PC-9 (cell line): ENCODE measurements at regions not wholly inside any gene's neighbourhood (a gene's known extent, or its start where the extent isn't known, plus 50 kb on each side); places are given as distances from the start of the nearest gene placed in this dataset.

Experiments used
- CTCF ChIP-seq: fragments of 200-600 bp; sonication (generic); conservative IDR thresholded peaks from 2 replicates; pipeline ENCODE4 v1.6.1; 2017; ENCODE audit warnings: mixed run types, antibody characterized with exemption, mild to moderate bottlenecking, moderate library complexity
- EZH2 ChIP-seq: fragments of 200-600 bp; sonication (generic); IDR thresholded peaks from 2 replicates; pipeline ENCODE4 v1.8.0; 2017; ENCODE audit warnings: antibody characterized with exemption, low read depth

- no peak for TF ChIP-seq CTCF
- no peak for TF ChIP-seq EZH2
Measured at GRCh38 chr4:164023214-164023613, 528.7 kb downstream of the TMA16 start.
